ENCODE measurements at regions not wholly inside any gene's neighbourhood (a gene's known extent, or its start where the extent isn't known, plus 50 kb on each side); places are given as distances from the start of the nearest gene placed in this dataset.
"Not testable (repeated sequence)": the region's sequence is repeated elsewhere in the genome, so short reads cannot be mapped to it uniquely, and the experiment has no call there.

- FAIRE-seq; DNase-seq (ENCODE audit: low spot score): not testable (repeated sequence)
Observed at GRCh38 chr10:57032301-57032700, 671.2 kb upstream of the ZWINT start.

GRCh38 chr10:57031346-57031745, 670.3 kb upstream of the ZWINT start:
- no peak for FAIRE-seq

GRCh38 chr10:57026307-57026706, 665.2 kb upstream of the ZWINT start:
- DNase-seq (ENCODE audit: low spot score) (no peak), FAIRE-seq (no peak)

More at GRCh38 chr10:57031346-57031745, 670.3 kb upstream of the ZWINT start:
- no peak for DNase-seq (ENCODE audit: low spot score)

GRCh38 chr10:57023626-57024025, 662.6 kb upstream of the ZWINT start:
- DNase-seq (ENCODE audit: low spot score) (no peak), FAIRE-seq (no peak)

GRCh38 chr10:57018452-57018851, 657.4 kb upstream of the ZWINT start:
- DNase-seq (ENCODE audit: low spot score) = no peak
- no peak for FAIRE-seq

- DNase-seq (ENCODE audit: low spot score) (no peak), FAIRE-seq (no peak)
Observed at GRCh38 chr10:57017356-57018037, 656.4 kb upstream of the ZWINT start.

GRCh38 chr10:57015595-57016318, 654.7 kb upstream of the ZWINT start:
- no peak for DNase-seq (ENCODE audit: low spot score)

GRCh38 chr10:57015187-57015586, 654.1 kb upstream of the ZWINT start:
- DNase-seq (ENCODE audit: low spot score) (no peak), FAIRE-seq (no peak)

More at GRCh38 chr10:57015595-57016318, 654.7 kb upstream of the ZWINT start:
- no peak for FAIRE-seq

- no peak for DNase-seq (ENCODE audit: low spot score)
- no peak for FAIRE-seq
Observed at GRCh38 chr10:57014758-57015157, 653.7 kb upstream of the ZWINT start.

GRCh38 chr10:57008189-57008588, 647.1 kb upstream of the ZWINT start:
- FAIRE-seq (no peak), DNase-seq (ENCODE audit: low spot score) (no peak)

GRCh38 chr10:56991591-56992069, 630.6 kb upstream of the ZWINT start:
- no peak for FAIRE-seq
- DNase-seq (ENCODE audit: low spot score) = no peak

- DNase-seq (ENCODE audit: low spot score) (no peak), FAIRE-seq (no peak)
Observed at GRCh38 chr10:56975513-56975912, 614.5 kb upstream of the ZWINT start.

- DNase-seq (ENCODE audit: low spot score) (no peak), FAIRE-seq (no peak)
Observed at GRCh38 chr10:56973766-56974165, 612.7 kb upstream of the ZWINT start.

- DNase-seq (ENCODE audit: low spot score) = no peak
- no peak for FAIRE-seq
Observed at GRCh38 chr10:56943221-56943755, 582.2 kb upstream of the ZWINT start.

- FAIRE-seq (no peak), DNase-seq (ENCODE audit: low spot score) (no peak)
Observed at GRCh38 chr10:56934515-56934914, 573.5 kb upstream of the ZWINT start.

GRCh38 chr10:56928714-56929113, 567.7 kb upstream of the ZWINT start:
- no peak for DNase-seq (ENCODE audit: low spot score)
- no peak for FAIRE-seq

- DNase-seq (ENCODE audit: low spot score) (no peak), FAIRE-seq (no peak)
Observed at GRCh38 chr10:56927701-56928100, 566.6 kb upstream of the ZWINT start.

- FAIRE-seq (peak; percentile 42), DNase-seq (ENCODE audit: low spot score) (peak; percentile 32)
Observed at GRCh38 chr10:56920601-56921261, 559.7 kb upstream of the ZWINT start.

- no peak for FAIRE-seq
- DNase-seq (ENCODE audit: low spot score) = no peak
Observed at GRCh38 chr10:56912043-56912442, 551.0 kb upstream of the ZWINT start.

GRCh38 chr10:56905051-56905450, 544.0 kb upstream of the ZWINT start:
- FAIRE-seq = no peak
- no peak for DNase-seq (ENCODE audit: low spot score)

- FAIRE-seq = no peak
- DNase-seq (ENCODE audit: low spot score) = no peak
Observed at GRCh38 chr10:56902554-56902953, 541.5 kb upstream of the ZWINT start.

- FAIRE-seq (no peak), DNase-seq (ENCODE audit: low spot score) (no peak)
Observed at GRCh38 chr10:56895306-56895705, 534.2 kb upstream of the ZWINT start.
